ENCODE measurements at regions not wholly inside any gene's neighbourhood (a gene's known extent, or its start where the extent isn't known, plus 50 kb on each side); places are given as distances from the start of the nearest gene placed in this dataset.
"Not testable (repeated sequence)": the region's sequence is repeated elsewhere in the genome, so short reads cannot be mapped to it uniquely, and the experiment has no call there.

DNA sequence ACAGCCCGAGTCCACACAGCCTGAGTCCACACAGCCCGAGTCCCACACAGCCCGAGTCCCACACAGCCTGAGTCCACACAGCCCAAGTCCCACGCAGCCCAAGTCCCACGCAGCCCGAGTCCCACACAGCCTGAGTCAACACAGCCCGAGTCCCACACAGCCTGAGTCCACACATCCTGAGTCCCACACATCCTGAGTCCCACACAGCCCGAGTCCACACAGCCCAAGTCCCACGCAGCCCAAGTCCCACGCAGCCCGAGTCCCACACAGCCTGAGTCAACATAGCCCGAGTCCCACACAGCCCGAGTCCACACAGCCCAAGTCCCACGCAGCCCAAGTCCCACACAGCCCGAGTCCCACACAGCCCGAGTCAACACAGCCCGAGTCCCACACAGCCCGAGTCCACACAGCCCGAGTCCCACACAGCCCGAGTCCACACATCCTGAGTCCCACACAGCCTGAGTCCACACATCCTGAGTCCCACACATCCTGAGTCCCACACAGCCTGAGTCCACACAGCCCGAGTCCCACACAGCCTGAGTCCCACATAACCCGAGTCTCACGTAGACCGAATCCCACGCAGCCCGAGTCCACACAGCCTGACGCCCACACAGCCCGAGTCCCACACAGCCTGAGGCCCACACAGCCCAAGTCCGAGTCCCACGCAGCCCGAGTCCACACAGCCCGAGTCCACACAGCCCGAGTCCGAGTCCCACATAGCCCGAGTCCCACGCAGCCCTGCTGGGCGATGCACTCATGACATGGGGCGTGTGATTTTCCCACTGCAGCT is 60.6 kb upstream of the SMOC2 start:
- not testable (repeated sequence) for TF ChIP-seq POLR2A (IDR thresholded peaks at IDR 0.05; ENCODE audit: borderline replicate concordance, extremely low read depth, insufficient read depth, insufficient read length); JUND (IDR thresholded peaks at IDR 0.05); CEBPB (IDR thresholded peaks at IDR 0.05; ENCODE audit: low read depth)

Measured in HCT116 (cell line).